Activated T-cell treated with anti-CD3 and anti-CD28 coated beads, Interleukin-2, amount 50 U/mL, for 1 hour (primary cell): ENCODE measurements at regions not wholly inside any gene's neighbourhood (a gene's known extent, or its start where the extent isn't known, plus 50 kb on each side); places are given as distances from the start of the nearest gene placed in this dataset.
"Not testable (repeated sequence)": the region's sequence is repeated elsewhere in the genome, so short reads cannot be mapped to it uniquely, and the experiment has no call there.

ENCODE experiments used
- DNase-seq: peaks from one replicate; pipeline ENCODE4 v3.0.0-alpha.2; 2020

- not testable (repeated sequence) for DNase-seq
These were observed 61.2 kb upstream of the ZNF322 start for GRCh38 chr6:26720663-26721218.

GRCh38 chr6:26730019-26730766, 70.6 kb upstream of the ZNF322 start:
- not testable (repeated sequence) for DNase-seq

GRCh38 chr6:26734776-26735472, 75.4 kb upstream of the ZNF322 start:
- not testable (repeated sequence) for DNase-seq

GRCh38 chr6:26739811-26740210, 80.3 kb upstream of the ZNF322 start:
- DNase-seq = no peak

- DNase-seq = no peak
These were observed 83.7 kb upstream of the ZNF322 start for GRCh38 chr6:26743157-26743821.

GRCh38 chr6:26743941-26744699, 84.6 kb upstream of the ZNF322 start:
- DNase-seq = no peak

- not testable (repeated sequence) for DNase-seq
These were observed 85.3 kb upstream of the ZNF322 start for GRCh38 chr6:26744837-26745282.

GRCh38 chr6:26745964-26746363, 86.4 kb upstream of the ZNF322 start:
- DNase-seq = not testable (repeated sequence)

GRCh38 chr6:26749126-26749758, 89.7 kb upstream of the ZNF322 start:
- not testable (repeated sequence) for DNase-seq

- DNase-seq = not testable (repeated sequence)
These were observed 90.2 kb upstream of the ZNF322 start for GRCh38 chr6:26749759-26750126.

GRCh38 chr6:26754212-26754611, 94.7 kb upstream of the ZNF322 start:
- DNase-seq = no peak

GRCh38 chr6:26754801-26755200, 95.3 kb upstream of the ZNF322 start:
- DNase-seq = not testable (repeated sequence)

- DNase-seq = not testable (repeated sequence)
These were observed 96.7 kb upstream of the ZNF322 start for GRCh38 chr6:26756067-26756805.

- not testable (repeated sequence) for DNase-seq
These were observed 106.8 kb upstream of the ZNF322 start for GRCh38 chr6:26766203-26766902.

GRCh38 chr6:26770941-26771666, 111.6 kb upstream of the ZNF322 start:
- not testable (repeated sequence) for DNase-seq

- DNase-seq = not testable (repeated sequence)
These were observed 113.9 kb upstream of the ZNF322 start for GRCh38 chr6:26773414-26773813.

- DNase-seq = not testable (repeated sequence)
These were observed 121.0 kb upstream of the ZNF322 start for GRCh38 chr6:26780563-26780962.

GRCh38 chr6:26795474-26796307, 136.1 kb upstream of the ZNF322 start:
- DNase-seq = not testable (repeated sequence)
